GM21447 (cell line): ENCODE measurements at regions not wholly inside any gene's neighbourhood (a gene's known extent, or its start where the extent isn't known, plus 50 kb on each side); places are given as distances from the start of the nearest gene placed in this dataset.
"Not testable (repeated sequence)": the region's sequence is repeated elsewhere in the genome, so short reads cannot be mapped to it uniquely, and the experiment has no call there.

Source experiments
- ATAC-seq: cut with Tn5 transposase; IDR thresholded peaks from one replicate; pipeline ENCODE4 v1.9.1; 2021; ENCODE audit not compliant: unreplicated experiment

GRCh38 chr7:106353944-106354343, 69.2 kb upstream of the NAMPT start:
- ATAC-seq, result no peak

GRCh38 chr7:106348231-106348630, 63.4 kb upstream of the NAMPT start:
- ATAC-seq, result no peak

GRCh38 chr7:106347229-106347833, 62.5 kb upstream of the NAMPT start:
- ATAC-seq, result peak; percentile 36

GRCh38 chr7:106346678-106347217, 62.0 kb upstream of the NAMPT start:
- peak; percentile 94 for ATAC-seq

GRCh38 chr7:106346167-106346677, 61.4 kb upstream of the NAMPT start:
- ATAC-seq, result no peak

GRCh38 chr7:106345421-106346166, 60.8 kb upstream of the NAMPT start:
- no peak for ATAC-seq

- ATAC-seq, result no peak
These were observed 60.1 kb upstream of the NAMPT start for GRCh38 chr7:106344861-106345260.

- no peak for ATAC-seq
These were observed 59.4 kb upstream of the NAMPT start for GRCh38 chr7:106344211-106344610.

- not testable (repeated sequence) for ATAC-seq
These were observed 57.3 kb upstream of the NAMPT start for GRCh38 chr7:106342049-106342448.

- ATAC-seq, result not testable (repeated sequence)
These were observed 55.4 kb upstream of the NAMPT start for GRCh38 chr7:106340247-106340596.

- ATAC-seq, result no peak
These were observed 54.9 kb upstream of the NAMPT start for GRCh38 chr7:106339513-106340246.

- ATAC-seq, result no peak
These were observed 53.0 kb upstream of the NAMPT start for GRCh38 chr7:106337754-106338153.

- ATAC-seq, result no peak
These were observed 51.0 kb upstream of the NAMPT start for GRCh38 chr7:106335814-106336213.
